ENCODE measurements at regions not wholly inside any gene's neighbourhood (a gene's known extent, or its start where the extent isn't known, plus 50 kb on each side); places are given as distances from the start of the nearest gene placed in this dataset.
"Not testable (repeated sequence)": the region's sequence is repeated elsewhere in the genome, so short reads cannot be mapped to it uniquely, and the experiment has no call there.

GRCh38 chr10:20615395-20615794, 281.7 kb downstream of the NEBL start:
- no peak for DNase-seq (ENCODE audit: low spot score)

GRCh38 chr10:20614911-20615310, 282.2 kb downstream of the NEBL start:
- no peak for DNase-seq (ENCODE audit: low spot score)

GRCh38 chr10:20608503-20608902, 288.6 kb downstream of the NEBL start:
- DNase-seq (ENCODE audit: low spot score) = no peak

- no peak for DNase-seq (ENCODE audit: low spot score)
These were observed 290.1 kb downstream of the NEBL start for GRCh38 chr10:20606985-20607384.

GRCh38 chr10:20601941-20602461, 295.1 kb downstream of the NEBL start:
- no peak for DNase-seq (ENCODE audit: low spot score)

- DNase-seq (ENCODE audit: low spot score) = peak; percentile 35
These were observed 298.5 kb downstream of the NEBL start for GRCh38 chr10:20598590-20598989.

- peak; percentile 2 for DNase-seq (ENCODE audit: low spot score)
These were observed 300.2 kb downstream of the NEBL start for GRCh38 chr10:20596911-20597310.

- no peak for DNase-seq (ENCODE audit: low spot score)
These were observed 300.9 kb downstream of the NEBL start for GRCh38 chr10:20596065-20596755.

- no peak for DNase-seq (ENCODE audit: low spot score)
These were observed 303.5 kb downstream of the NEBL start for GRCh38 chr10:20593649-20594048.

- DNase-seq (ENCODE audit: low spot score) = no peak
These were observed 315.1 kb downstream of the NEBL start for GRCh38 chr10:20582041-20582440.

- DNase-seq (ENCODE audit: low spot score) = no peak
These were observed 323.2 kb downstream of the NEBL start for GRCh38 chr10:20573924-20574323.

- DNase-seq (ENCODE audit: low spot score) = not testable (repeated sequence)
These were observed 341.1 kb downstream of the NEBL start for GRCh38 chr10:20555990-20556389.

GRCh38 chr10:20552382-20552781, 344.7 kb downstream of the NEBL start:
- no peak for DNase-seq (ENCODE audit: low spot score)

- DNase-seq (ENCODE audit: low spot score) = no peak
These were observed 345.4 kb downstream of the NEBL start for GRCh38 chr10:20551761-20552160.

GRCh38 chr10:20535897-20536881, 360.9 kb downstream of the NEBL start:
- DNase-seq (ENCODE audit: low spot score) = no peak

- not testable (repeated sequence) for DNase-seq (ENCODE audit: low spot score)
These were observed 365.7 kb downstream of the NEBL start for GRCh38 chr10:20531241-20531883.

GRCh38 chr10:20521186-20521585, 375.9 kb downstream of the NEBL start:
- DNase-seq (ENCODE audit: low spot score) = no peak

GRCh38 chr10:20515654-20516053, 381.5 kb downstream of the NEBL start:
- no peak for DNase-seq (ENCODE audit: low spot score)

- no peak for DNase-seq (ENCODE audit: low spot score)
These were observed 384.5 kb downstream of the NEBL start for GRCh38 chr10:20512631-20513030.

GRCh38 chr10:20508921-20509320, 388.2 kb downstream of the NEBL start:
- DNase-seq (ENCODE audit: low spot score) = no peak

GRCh38 chr10:20502903-20503585, 394.1 kb downstream of the NEBL start:
- no peak for DNase-seq (ENCODE audit: low spot score)

GRCh38 chr10:20494474-20494873, 402.6 kb downstream of the NEBL start:
- no peak for DNase-seq (ENCODE audit: low spot score)
